Fibroblast of skin of left quadriceps (primary cell): ENCODE measurements at regions not wholly inside any gene's neighbourhood (a gene's known extent, or its start where the extent isn't known, plus 50 kb on each side); places are given as distances from the start of the nearest gene placed in this dataset.

ENCODE experiments used
- DNase-seq, 2 experiments: peaks; one replicate each; pipeline ENCODE4 v3.0.0-alpha.2; 2013; ENCODE audit warnings: low read depth in 2 of 2

DNA sequence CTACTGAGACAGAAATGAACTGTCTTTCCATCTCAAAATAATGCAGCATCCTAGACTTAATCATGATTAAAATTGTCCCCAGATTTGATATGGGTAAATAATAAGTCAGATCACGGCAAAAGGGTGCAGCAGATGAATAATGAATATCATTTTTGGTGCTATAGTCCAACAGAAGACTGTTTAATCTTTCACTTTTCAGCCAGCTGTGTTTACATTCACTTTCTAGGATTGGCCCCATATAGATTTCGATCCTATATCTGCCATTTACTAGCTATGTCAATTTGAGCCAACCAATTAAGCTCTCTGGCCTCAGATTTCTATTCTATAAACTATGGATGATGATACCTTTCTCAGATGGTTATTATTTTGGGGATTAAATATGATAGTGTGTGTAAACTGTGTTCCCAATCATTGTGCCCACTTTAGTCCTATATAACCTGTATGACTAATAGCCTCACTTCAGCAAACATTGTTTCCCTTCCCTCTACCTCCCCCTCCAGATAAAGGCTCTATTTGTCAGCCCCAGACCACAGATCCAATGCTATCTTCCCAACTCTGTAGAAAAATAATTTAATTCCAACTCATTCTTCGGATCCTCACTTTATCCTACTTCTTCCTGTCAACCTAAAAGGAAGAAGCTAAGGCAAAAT, 53.6 kb upstream of the NT5E start:
- DNase-seq: no peak

DNA sequence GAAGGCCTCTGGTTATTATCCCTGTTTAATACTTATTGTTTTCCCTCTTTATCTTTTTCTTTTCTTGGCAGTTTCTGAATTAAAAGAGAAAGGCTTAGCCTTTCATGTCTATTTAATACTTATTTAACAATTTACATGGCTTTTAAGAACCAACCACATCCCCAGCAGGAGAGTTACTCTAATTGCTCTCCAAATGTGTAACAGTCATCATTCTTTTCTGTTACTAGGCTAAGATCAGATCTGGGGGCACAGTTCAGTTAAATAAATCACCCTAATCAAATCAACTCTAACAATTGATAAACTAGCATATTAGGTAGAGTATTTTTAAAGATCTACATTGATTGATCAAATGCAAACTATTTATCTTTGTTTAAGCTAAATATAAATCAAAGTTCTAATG, 54.1 kb upstream of the NT5E start:
- DNase-seq: no peak

DNA sequence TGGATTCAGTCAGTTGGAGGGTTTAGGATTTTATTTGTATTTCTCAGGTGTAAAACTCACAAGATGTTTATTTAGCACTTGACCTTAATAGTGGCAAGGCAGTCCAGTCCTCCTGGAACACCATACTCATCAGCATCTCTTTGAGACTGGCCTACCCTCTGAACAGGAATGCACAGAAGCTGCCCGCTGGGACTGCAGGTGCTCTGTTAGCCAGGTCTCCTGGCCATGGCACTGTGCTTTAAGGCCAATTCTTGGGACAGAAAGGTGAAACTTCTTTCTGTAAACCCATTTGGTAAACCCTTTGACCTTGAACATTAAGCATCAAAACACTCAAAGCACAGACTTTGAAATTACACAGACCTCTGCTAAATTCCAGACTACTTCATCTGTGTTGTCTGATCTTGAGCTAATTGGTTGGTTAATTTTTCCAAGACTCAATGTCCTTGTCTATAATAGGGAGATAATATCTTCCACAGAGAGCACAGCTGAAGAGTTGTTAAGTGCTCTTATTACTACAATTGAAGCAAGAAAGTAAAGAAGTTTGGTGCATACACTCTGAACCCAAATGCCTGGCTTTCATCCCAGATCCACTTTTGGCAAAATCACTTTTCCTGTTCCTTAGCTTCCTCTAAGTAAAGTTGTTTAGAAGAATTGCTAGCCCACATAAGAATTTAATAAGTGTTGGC, 54.9 kb upstream of the NT5E start:
- no peak for DNase-seq

DNA sequence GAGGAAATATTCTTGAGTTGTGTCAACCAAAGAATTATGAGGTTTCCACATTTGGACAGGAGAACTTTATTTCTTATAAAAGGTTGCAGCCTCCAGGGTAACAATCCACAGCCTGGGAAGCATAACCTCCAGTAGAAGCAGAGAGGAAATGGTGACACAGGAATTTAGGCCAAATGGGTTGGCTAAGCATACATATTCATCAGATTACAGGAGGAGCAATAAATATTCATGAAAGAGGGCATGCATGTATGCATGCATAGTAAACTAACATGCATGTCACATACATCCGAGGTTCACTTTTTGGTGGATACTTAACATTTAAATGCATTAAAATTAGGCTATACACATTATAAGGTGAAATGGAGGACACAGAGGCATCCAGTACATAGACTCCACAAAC, 55.7 kb upstream of the NT5E start:
- DNase-seq: no peak

DNA sequence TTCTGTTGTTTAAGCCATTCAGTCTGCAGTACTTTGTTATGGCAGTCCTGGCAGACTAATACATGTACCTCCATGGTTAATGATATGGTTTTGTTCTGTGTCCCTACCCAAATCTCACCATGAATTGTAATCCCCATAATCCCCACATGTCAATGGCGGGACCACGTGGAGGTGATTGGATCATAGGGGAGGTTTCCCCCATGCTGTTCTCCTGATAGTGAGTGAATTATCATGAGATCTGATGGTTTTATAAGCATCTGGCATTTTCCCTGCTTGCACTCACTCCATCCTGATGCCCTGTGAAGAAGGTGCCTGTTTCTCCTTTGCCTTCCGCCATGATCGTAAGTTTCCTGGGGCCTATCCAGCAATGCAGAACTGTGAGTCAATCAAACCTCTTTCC, 57.5 kb upstream of the NT5E start:
- DNase-seq: no peak

DNA sequence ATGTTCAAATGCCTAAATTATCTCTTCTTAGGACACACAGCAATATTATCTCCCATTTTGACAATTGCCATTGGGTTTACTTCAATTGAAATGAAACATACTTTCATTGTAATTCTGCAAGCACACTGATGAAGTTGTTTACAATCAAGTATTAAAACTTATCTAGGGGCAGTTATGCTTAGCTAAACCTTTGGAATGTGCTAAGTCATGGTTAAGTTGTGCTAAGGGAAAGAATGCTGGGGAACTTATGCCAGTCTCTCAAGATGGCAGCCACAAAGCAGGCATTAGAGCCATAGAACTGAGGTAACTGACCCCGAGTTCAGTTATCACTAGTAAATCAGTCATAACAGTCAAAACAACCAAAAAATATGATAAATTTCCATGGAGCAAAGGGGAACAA, 59.1 kb upstream of the NT5E start:
- DNase-seq: no peak

DNA sequence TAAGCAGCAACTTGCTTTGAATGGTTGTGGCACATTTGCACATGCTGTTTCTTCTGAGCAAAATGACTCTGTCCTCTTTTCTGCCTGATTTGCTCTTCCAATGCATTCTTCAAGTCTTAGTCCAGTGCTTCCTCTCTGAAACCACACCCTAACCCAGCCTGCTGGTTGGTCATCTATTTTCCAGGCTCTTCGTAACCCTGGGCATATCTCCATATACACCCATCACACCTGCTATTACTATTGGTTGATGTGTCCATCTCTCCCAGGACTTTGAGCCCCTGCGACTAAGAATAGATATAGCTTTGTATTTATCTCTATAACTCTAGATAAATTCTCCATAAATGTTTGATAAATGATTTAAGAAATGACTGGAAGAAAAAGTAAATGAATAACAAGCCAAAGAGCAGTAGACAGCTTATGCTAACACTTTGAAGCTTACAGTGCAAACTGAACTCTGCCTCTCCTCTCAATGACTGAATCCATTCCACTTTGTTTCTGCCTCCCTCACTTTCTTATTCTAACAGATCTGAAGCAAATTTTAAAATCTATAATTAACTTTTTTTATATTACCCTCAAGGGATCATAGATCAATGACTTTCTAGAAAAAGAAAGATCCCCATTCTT, 59.7 kb upstream of the NT5E start:
- DNase-seq: no peak

DNA sequence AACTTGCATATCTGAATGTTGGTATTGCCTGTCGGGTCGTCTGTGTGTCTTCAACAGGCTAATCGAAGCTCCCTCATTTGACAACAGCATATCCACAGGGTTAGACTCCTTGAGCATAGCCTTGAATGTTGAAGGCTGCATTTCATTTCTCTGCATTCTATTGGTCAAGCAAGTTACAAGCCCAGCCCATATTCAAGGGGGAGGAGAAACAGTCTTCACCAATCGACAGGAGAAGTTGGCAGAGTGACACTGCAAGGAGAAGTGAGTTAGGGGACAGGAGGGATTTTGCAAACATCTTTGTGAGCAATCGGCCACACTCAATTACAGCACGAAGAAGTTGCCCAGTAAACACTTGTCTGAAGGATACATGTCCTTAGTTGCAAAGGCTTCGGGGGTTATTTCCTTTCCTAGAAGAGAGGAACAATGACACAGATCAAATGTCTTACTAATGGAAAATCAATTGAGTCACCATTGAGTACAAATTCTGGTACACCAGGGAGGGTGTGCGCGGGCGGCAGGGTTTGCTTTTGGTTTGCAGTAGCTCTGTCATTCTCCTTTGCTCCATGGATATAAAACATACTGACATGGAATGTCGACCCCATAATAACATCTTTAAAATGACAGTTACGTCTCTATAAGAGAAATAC, 60.6 kb upstream of the NT5E start:
- no peak for DNase-seq

DNA sequence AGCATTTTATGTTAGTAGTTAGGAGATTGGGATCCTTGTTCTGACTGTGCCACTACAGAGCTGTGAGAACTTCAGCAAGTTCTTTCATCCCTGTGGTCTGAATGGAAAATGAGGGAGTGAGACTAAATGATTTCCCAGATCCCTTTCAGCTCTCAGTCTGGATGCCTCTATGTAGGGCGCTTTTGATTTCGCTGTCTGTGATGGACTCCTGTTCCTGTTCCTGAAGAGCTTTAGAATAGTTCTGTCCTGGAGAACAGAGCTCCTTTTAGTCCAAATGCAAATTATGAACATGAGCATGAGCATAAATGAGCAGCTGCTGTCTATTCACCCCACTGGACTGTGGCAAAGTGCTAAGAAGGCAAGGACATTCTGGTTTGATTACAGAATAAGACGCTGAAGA, 61.4 kb upstream of the NT5E start:
- DNase-seq: no peak

DNA sequence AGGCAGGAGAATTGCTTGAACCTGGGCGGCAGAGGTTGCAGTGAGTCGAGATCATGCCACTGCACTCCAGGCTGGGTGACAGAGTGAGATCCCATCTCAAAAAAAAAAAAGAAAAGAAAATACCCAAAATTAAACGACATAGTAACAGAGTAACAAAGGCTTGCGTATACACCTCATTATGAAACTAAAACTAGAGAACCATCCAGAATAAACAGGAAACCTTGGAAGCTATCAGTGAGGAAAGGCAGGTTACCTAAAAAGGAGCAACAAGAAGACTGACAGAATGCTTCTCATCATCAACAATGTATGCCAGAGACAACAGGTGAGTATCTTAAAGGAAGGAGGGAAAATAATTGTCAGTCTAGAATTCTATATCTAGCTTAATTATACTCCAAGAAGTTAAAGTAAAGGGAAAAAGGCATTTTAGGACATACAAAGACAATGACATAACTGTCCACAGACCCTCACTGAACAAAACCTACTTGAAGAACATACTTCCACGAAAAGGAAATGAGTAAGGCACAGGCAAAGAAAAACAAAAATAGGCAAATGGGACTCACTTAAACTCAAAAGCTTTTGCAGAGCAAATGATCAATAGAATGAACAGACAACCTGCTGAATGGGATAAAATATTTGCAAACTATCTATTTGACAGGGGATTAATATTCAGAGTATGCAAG, 64.1 kb upstream of the NT5E start:
- no peak for DNase-seq

DNA sequence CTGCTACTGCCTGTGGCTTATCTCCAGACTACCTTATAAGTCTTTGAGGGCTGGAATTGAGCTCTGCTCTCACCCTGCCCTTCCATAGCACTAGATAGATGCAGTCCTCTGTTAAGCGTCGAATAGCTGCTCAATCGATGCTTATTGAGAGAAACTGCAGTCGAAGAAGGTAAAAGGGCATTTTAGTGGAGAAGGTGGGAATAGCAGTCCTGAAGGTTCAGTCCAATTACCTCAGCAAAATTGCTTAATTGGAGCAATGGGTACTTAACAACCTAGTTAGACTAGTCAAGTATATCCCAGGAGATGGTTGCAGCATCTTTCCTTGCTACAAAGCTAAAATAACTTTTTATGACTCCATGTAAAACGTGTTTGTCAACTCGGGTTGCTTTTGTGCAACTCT, 66.8 kb upstream of the NT5E start:
- no peak for DNase-seq

DNA sequence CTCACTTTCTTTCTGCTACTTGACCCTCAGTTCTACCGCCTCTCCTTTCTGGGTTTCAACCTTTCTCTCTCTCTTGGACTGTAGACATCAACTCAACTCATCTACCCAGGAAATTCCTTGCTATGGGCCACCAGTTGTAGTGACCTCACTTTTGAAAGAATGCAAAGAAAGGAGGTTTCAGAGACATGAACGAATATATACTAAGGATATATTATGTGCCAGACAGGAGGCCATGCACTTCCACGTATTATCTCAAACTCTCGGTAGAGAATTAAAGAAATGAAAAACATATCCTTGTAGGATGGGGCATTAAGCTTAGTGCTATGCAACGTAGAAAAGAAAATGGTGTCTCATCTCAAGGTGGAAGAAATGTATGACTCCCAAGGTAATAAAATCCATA, 67.3 kb upstream of the NT5E start:
- DNase-seq: no peak

DNA sequence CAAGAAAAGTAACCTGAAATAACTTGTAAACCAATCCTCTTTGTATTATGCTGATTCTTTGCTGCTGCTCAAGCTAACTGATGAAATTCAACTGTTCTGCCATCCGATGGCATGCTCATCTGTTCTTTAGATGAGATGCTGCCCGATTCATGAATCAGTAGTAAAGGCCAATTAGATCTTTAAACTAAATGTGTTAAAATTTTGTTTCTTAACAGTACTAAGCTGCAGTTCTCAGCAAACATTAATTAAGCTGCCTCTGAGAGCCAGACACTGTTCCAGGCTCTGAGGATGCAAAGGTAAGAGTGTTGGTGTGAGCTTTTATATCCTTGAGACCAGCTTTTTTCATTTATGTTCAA, 77.0 kb upstream of the NT5E start:
- DNase-seq: no peak

DNA sequence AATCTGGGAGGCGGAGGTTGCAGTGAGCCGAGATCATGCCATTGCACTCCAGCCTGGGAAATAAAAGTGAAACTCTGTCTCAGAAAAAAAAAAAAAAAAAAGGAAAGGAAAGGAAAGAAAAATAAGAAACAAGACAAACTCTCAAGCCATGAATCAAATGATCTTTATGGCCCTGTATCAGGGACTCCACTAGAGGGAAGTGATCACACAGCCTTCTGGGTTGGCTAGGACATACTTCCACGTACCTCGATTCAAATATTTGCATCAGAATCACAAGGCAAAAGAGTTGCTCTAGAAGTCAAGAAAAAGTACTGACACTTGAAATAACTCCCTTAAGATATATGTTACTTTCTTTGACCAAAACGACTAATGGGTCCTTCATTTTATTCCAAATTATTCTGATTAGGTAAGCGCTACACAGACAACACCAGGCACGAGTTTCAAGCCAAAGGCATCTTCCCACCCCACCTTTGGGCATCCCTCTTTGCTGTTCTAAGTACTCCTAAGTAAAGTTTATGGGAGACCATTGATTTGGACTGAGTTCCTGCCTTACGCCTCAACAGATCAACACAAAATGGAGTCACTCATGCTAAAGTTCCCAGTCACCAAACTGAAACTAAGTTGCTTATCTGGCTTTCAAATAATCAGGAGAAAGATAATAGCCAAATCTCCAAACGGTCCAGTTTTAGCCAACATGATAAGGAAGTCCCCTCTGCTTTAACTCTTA, 77.5 kb upstream of the NT5E start:
- no peak for DNase-seq

DNA sequence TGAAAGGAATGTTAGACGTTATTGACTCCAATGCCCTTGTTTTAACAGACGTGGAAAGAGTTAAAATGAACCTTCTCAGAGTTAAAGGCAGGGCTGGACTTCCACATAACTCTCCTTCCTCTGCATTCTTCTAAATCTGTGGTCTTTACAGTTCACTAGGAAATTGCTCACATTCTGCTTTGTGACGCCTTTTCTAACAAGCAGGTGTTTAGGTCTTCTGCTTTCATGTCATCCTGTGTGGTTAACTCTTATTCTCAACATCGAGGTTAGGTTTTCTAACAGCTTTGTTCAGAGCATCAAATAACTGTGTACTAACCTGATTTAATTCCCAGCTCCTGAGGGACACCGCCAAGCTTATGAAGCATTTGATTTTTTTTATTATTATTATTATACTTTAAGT, 81.3 kb upstream of the NT5E start:
- no peak for DNase-seq

DNA sequence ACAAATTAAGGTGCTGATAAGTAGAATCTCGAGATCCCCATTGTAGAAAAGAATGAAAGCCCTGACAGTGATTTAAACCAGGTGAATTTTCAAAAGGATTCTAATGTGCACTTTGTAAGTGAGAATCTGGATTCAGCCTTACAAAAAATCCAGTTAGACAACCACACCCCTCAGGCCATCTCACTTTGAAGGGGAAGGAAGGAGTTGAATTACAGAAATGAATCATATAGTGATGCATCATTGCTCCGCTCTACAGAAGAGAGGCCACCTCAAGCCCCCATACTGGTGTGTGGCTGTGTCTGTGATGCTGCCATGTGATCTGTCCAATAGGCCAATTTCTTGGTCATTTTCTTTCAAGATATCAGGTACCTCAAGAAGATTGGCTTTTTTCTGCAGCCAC, 85.5 kb upstream of the NT5E start:
- peak in 1 of 2 experiments; percentile 29 for DNase-seq

DNA sequence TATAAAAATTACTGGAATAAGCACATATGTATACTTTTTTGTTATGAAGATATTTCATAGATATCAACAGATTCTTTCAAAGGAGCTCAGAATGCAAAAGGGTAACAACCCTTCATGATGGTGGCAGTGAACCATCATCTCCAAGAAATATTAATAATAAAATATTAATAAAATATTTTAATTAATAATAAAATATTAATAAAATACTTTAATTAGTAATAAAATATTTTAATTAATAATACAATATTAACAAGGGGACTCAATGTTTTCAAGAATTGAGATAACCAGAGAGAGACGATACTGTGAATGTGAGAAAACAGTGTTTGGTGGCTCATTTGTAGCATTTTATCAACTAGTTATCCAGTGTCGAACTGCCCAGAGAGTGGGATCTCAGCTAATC, 86.0 kb upstream of the NT5E start:
- DNase-seq: no peak

DNA sequence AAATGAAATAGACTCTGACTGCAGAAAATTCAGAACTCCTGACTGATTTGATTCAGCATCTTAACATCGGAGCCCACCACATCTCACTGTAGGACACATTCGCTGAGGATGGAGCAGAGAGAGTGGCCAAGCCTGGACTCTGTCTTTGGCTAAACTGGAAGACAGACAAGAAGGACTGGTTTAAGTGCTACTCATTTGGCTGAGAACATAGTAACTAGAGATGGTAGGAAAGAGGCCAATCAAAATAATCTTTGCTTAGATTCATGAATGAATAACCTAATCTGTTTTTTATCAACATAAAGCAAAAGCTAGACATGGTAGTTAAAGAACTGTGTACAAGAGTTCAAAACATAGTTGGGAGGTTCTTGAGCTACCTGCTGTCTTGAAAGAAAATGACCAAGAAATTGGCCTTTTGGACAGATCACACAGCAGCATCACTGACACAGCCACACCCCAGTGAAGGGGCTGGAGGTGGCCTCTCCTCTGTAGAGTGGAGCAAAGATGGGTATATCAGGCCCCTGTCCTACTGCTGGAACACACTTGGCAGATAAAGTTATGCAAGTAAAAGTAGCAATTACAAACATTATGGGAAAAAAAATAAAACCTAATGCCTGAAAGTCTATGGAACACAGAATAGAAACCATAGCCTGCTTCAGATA, 87.1 kb upstream of the NT5E start:
- DNase-seq: no peak

DNA sequence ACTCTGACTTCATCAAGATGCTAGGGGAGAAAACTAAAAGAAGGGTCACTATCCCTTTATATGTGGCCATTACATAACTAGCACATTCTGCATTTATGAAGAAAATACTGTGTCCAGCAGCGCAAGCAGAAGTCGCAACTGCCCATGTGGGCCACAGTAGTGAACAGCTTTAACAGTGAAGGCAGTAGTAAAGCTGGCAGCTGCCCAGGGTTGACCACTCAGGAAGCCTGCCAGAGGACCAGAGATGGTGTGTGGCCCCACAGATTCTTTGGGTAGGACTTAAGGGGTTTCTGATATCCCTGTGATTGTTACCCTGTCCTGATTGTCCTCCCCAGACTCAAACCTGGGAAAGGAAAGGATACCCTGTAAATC, 88.3 kb upstream of the NT5E start:
- no peak for DNase-seq

DNA sequence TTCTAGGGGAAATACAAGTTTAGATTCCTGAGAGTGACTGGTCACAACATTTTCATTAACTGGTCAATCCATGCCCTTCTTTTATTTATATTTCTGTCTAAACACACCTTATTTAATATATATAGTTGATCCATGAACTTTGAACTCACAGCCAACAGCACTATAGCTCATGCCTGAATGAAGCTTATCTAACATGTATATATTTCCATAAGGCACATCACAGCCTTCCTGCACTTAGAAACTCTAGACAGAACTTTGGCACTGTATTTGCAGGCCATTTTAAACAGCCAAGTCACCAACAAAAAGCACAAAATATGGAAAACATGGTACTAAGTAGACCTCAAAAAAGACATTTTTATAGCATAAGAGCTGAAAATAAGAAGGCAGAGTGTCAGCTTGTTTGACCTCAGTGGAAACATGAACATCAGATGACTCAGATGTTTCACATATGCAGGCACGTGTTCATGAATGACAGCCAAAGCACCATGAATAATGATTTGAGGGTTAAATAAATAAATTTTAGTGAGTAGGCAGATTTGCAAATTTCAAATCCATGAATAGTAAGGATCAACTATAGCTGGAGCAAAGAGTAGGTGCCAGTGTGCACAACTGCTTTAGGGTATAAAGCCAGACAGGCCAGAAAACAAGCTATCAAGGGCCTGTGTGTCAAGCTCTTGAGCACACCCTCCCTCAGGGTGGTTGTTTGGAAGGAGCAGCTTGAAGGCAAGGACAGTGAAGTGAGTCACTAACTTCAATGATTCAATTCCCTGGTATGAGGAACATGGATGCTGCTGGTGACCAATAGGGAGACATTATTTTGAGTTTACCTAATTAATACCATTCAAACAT, 88.9 kb upstream of the NT5E start:
- peak; percentile 92 for DNase-seq
